22Rv1 (cell line): ENCODE measurements at regions not wholly inside any gene's neighbourhood (a gene's known extent, or its start where the extent isn't known, plus 50 kb on each side); places are given as distances from the start of the nearest gene placed in this dataset.

Experiments used
- H3K27ac ChIP-seq: fragments of 450-650 bp; 2 replicates; pipeline ENCODE4 v1.5.1; 2017
- CTCF ChIP-seq: fragments of 450-650 bp; IDR thresholded peaks from 2 replicates; pipeline ENCODE4 v1.5.1; 2017; ENCODE audit warnings: mild to moderate bottlenecking
- ZFX ChIP-seq: fragments of 450-650 bp; IDR thresholded peaks from 2 replicates; pipeline ENCODE4 v1.6.1; 2017; ENCODE audit warnings: antibody characterized with exemption, borderline replicate concordance

GRCh38 chr9:104416470-104416869, 87.6 kb upstream of the OR13F1 start:
- no peak for TF ChIP-seq ZFX
- no peak for TF ChIP-seq CTCF
- H3K27ac ChIP-seq = no peak overlapping the region

- H3K27ac ChIP-seq = no peak overlapping the region
- TF ChIP-seq CTCF (no peak), ZFX (no peak)
Measured at GRCh38 chr9:104417296-104417695, 86.8 kb upstream of the OR13F1 start.

GRCh38 chr9:104429031-104429546, 75.0 kb upstream of the OR13F1 start:
- TF ChIP-seq CTCF = no peak
- TF ChIP-seq ZFX = no peak
- H3K27ac ChIP-seq = no peak overlapping the region

- H3K27ac ChIP-seq = no peak overlapping the region
- TF ChIP-seq ZFX = no peak
- no peak for TF ChIP-seq CTCF
Measured at GRCh38 chr9:104435059-104435458, 69.0 kb upstream of the OR13F1 start.

- no peak overlapping the region for H3K27ac ChIP-seq
- TF ChIP-seq ZFX (no peak), CTCF (no peak)
Measured at GRCh38 chr9:104448036-104448435, 56.0 kb upstream of the OR13F1 start.
